ENCODE measurements at regions not wholly inside any gene's neighbourhood (a gene's known extent, or its start where the extent isn't known, plus 50 kb on each side); places are given as distances from the start of the nearest gene placed in this dataset.

- TF ChIP-seq CTCF (IDR thresholded peaks at IDR 0.05 in 4 of 5, conservative IDR thresholded peaks at IDR 0.05 in 1 of 5) (no peak), POLR2A (IDR thresholded peaks at IDR 0.05) (no peak)
These were observed 304.3 kb upstream of the ARRDC3 start for GRCh38 chr5:91687430-91687829.
